ENCODE measurements at regions not wholly inside any gene's neighbourhood (a gene's known extent, or its start where the extent isn't known, plus 50 kb on each side); places are given as distances from the start of the nearest gene placed in this dataset.

GRCh38 chr13:21980049-21980448 is 309.2 kb downstream of the FGF9 start:
- TF ChIP-seq CTCF (IDR thresholded peaks at IDR 0.05 in 2 of 3, conservative IDR thresholded peaks at IDR 0.05 in 1 of 3; ENCODE audit: insufficient read depth in 2 of 3, low read depth in 1 of 3, low read length in 3 of 3) (no peak), TAF1 (IDR thresholded peaks at IDR 0.05; ENCODE audit: control insufficient read depth, extremely low read depth, insufficient read depth, low read length, severe bottlenecking) (no peak), U2AF2 (optimal IDR thresholded peaks at IDR 0.05; ENCODE audit: low read depth, low read length) (no peak), SREBF1 (IDR thresholded peaks at IDR 0.05; ENCODE audit: borderline replicate concordance, low read depth, low read length) (no peak), RAD21 (CRISPR knock-in tag; conservative IDR thresholded peaks at IDR 0.05 in 1 of 2, IDR thresholded peaks at IDR 0.05 in 1 of 2) (no peak), CREB3L1 (IDR thresholded peaks at IDR 0.05; ENCODE audit: borderline replicate concordance, low read depth) (no peak), HEY1 (CRISPR knock-in tag; IDR thresholded peaks at IDR 0.05; ENCODE audit: borderline replicate concordance) (no peak)
